Mucosa of stomach (tissue), 1 donor: ENCODE measurements at regions not wholly inside any gene's neighbourhood (a gene's known extent, or its start where the extent isn't known, plus 50 kb on each side); places are given as distances from the start of the nearest gene placed in this dataset.

Experiments used
- H3K27me3 ChIP-seq: one replicate; pipeline ENCODE4 v1.7.0; 2013; ENCODE audit warnings: mild to moderate bottlenecking, low read length; ENCODE audit not compliant: control insufficient read depth, insufficient read depth
- H3K36me3 ChIP-seq: one replicate; pipeline ENCODE4 v1.7.0; 2013; ENCODE audit warnings: low read length; ENCODE audit not compliant: control insufficient read depth, insufficient read depth
- H3K4me1 ChIP-seq: one replicate; pipeline ENCODE4 v1.7.0; 2013; ENCODE audit warnings: mild to moderate bottlenecking, low read length; ENCODE audit not compliant: control insufficient read depth, insufficient read depth
- H3K4me3 ChIP-seq: one replicate; pipeline ENCODE4 v1.7.0; 2013; ENCODE audit warnings: low read length
- H3K9ac ChIP-seq: one replicate; pipeline ENCODE4 v1.7.0; 2013; ENCODE audit warnings: mild to moderate bottlenecking, low read length, moderate library complexity
- H3K9me3 ChIP-seq: one replicate; pipeline ENCODE4 v1.7.0; 2013; ENCODE audit warnings: mild to moderate bottlenecking, low read length, moderate library complexity; ENCODE audit not compliant: control insufficient read depth
- donor health status: Pancreatic carcinoma.

DNA sequence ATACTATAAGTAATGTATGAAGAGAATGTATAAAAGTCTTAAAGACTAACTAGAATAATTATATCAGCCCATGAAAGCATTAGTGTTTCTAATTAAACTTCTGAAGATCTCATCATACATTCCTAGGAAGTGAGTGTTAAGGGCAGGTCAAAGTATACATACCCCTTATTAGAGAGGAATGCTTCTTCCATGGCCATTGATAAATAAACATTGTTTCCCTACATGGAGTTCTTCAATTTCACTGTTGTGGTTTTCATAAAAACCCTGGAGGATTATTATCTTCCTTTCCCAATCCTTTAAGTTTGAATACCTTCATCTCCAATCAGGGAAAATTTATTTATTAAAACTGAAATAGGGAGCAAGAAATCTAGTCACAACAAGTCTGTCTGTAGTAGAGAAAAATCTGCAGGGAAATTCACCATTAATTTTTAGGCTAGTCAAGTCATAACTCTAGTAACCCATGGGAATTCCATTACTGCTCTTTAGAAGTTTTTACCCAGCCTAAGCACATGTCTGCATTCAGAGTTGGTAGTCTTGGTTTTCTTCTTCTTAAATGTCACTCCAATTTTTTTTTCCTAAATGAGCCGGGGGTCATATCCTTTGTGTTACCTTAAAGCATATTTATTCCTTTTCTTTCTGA lies 147.0 kb downstream of the TNFSF18 start:
- Histone ChIP-seq H3K4me3 (no peak overlapping the region), H3K36me3 (no peaks in the 10 kb centered on the region), H3K27me3 (no peaks in the 10 kb centered on the region), H3K4me1 (peaks cover 11% of the 10 kb centered on the region), H3K9ac (no peak overlapping the region), H3K9me3 (no peaks in the 10 kb centered on the region)

- H3K27me3 ChIP-seq, result no peaks in the 10 kb centered on the region
- no peak overlapping the region for H3K4me3 ChIP-seq
- no peaks in the 10 kb centered on the region for H3K9me3 ChIP-seq
- H3K36me3 ChIP-seq, result no peaks in the 10 kb centered on the region
- no peak overlapping the region for H3K9ac ChIP-seq
- peaks cover 11% of the 10 kb centered on the region for H3K4me1 ChIP-seq
Measured at GRCh38 chr1:172905452-172905851, 145.3 kb downstream of the TNFSF18 start.

DNA sequence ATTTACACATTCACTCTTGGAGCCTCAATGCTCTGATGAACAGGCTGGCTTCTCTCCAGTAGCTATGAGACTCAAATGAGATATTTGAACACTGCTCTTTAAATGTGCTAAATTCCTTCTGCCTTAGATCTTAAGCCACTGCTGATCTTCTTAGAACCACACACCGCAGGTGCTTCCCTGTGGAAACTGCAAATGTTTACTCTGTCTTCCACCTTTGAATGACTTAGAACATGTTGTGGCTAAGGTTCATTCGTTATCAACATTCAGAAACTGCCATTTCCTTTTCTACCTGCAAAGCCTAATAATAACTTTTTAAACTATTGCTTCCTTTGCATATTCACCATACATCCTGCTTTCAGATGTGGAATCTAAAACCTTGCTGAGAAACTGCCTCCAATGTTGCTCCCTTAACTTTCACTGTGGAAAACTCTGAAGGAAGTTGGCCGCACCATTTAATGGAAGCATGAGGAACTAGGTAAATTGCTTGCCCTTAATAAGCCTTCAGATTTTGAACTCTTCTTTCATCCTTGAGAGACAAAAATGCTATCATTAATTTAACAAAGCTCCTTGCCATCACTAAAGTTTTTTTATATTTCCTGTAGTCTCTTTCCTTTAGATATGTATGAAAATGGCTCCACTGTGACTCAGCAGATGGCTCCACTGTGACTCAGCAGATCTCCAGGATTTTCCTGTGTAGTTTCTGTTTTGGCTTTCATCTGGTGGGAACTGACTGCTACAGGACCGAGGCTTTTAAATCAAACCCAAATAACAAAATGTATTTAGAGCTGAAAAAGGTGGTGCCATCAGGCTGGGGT lies 143.8 kb downstream of the TNFSF18 start:
- H3K36me3 ChIP-seq, result no peaks in the 10 kb centered on the region
- H3K9me3 ChIP-seq, result no peaks in the 10 kb centered on the region
- H3K4me3 ChIP-seq, result no peak overlapping the region
- no peak overlapping the region for H3K9ac ChIP-seq
- H3K27me3 ChIP-seq, result no peaks in the 10 kb centered on the region
- H3K4me1 ChIP-seq, result peaks cover 11% of the 10 kb centered on the region

GRCh38 chr1:172907834-172908326 lies 142.9 kb downstream of the TNFSF18 start:
- no peaks in the 10 kb centered on the region for H3K9me3 ChIP-seq
- no peak overlapping the region for H3K9ac ChIP-seq
- H3K4me3 ChIP-seq, result no peak overlapping the region

DNA sequence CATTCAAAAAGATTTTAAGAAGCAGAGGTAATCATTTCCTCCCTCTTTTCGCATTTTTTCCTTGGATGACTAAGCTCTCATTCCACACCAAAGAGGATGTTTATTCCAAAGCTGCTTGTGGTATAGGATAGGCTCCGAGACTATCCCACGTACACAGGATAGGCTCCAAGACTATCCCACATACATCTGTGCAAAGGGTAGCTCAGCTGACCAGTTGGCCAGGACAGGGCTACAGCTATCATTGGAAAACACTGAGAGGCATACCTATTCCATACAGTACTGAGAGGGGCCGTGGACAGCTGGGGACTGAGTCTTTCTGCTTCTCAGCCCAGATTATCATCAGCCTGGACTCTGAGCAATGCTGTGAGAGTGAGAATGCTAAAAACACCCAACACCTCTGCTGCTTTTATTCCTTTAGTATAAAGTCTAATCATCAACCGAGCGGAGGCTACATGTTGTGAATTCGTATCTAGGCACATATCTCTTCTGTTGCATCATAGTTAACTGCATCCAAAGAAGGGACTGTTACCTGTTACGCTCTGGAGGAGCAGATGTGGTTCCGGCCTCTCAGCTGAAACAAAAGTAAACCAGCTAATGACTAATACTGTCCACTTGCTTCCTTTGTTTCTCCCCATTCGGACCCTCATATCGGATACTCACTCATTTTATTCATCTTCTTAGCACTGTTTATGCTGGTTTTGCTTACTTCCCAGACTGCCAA lies 141.0 kb downstream of the TNFSF18 start:
- no peaks in the 10 kb centered on the region for H3K36me3 ChIP-seq
- H3K9ac ChIP-seq, result no peak overlapping the region
- no peaks in the 10 kb centered on the region for H3K9me3 ChIP-seq
- no peaks in the 10 kb centered on the region for H3K27me3 ChIP-seq
- H3K4me1 ChIP-seq, result peaks cover 11% of the 10 kb centered on the region
- no peak overlapping the region for H3K4me3 ChIP-seq

More at GRCh38 chr1:172907834-172908326, 142.9 kb downstream of the TNFSF18 start:
- Histone ChIP-seq H3K36me3 (no peaks in the 10 kb centered on the region), H3K4me1 (peaks cover 11% of the 10 kb centered on the region), H3K27me3 (no peaks in the 10 kb centered on the region)

DNA sequence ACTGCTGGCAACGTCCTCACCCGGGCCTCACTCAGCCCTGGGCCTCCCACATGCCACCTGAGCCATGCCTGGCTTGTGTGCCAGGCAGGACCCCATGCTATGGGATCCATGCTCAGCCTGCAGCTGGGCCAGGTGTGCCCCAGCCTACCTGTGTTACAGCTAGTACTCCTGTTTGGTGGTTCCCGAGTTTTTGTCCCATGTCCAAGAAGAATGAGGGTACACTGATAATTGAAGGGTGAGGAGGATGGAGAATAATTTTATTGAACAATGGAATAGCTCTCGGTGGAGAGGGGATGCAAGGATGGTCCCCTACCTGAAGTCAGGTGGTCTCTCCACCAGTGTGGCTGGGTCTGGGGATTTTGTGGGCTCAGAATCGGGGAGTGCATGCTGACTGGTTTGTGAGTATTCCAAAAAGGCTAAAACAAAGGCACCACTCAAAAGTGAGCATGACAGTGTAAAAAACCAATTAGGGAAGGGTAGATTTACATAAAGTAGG lies 137.9 kb downstream of the TNFSF18 start:
- Histone ChIP-seq H3K9ac (no peak overlapping the region), H3K4me3 (no peak overlapping the region), H3K4me1 (no peaks in the 10 kb centered on the region), H3K36me3 (no peaks in the 10 kb centered on the region), H3K9me3 (no peaks in the 10 kb centered on the region), H3K27me3 (no peaks in the 10 kb centered on the region)

GRCh38 chr1:172914501-172915144 lies 136.1 kb downstream of the TNFSF18 start:
- H3K36me3 ChIP-seq, result no peaks in the 10 kb centered on the region
- H3K9me3 ChIP-seq, result no peaks in the 10 kb centered on the region
- H3K9ac ChIP-seq, result no peak overlapping the region
- H3K27me3 ChIP-seq, result no peaks in the 10 kb centered on the region
- no peak overlapping the region for H3K4me3 ChIP-seq
- no peaks in the 10 kb centered on the region for H3K4me1 ChIP-seq

DNA sequence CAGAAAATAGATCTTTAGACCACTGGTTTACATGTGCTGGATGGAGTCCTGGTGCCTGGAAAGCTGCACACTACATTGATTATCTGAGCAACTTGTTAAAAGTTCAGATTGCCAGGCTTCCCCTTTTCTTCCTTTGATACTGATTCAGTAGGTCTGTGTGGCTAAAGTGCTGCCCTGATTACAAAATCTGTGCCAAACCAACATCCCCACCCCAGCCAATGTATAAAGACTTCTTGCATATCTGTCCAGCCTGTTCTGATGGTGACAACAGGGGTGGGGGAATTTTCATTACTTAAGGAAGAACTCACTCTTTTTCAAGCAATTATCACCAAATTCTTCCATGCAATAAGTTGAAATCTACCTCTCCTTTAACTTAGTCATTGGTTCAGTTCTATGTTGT lies 135.5 kb downstream of the TNFSF18 start:
- Histone ChIP-seq H3K27me3 (no peaks in the 10 kb centered on the region), H3K9me3 (no peaks in the 10 kb centered on the region), H3K4me3 (no peak overlapping the region), H3K36me3 (no peaks in the 10 kb centered on the region), H3K9ac (no peak overlapping the region), H3K4me1 (no peaks in the 10 kb centered on the region)

GRCh38 chr1:172916116-172916515 lies 134.6 kb downstream of the TNFSF18 start:
- no peaks in the 10 kb centered on the region for H3K9me3 ChIP-seq
- H3K36me3 ChIP-seq, result no peaks in the 10 kb centered on the region
- no peak overlapping the region for H3K9ac ChIP-seq
- H3K4me3 ChIP-seq, result no peak overlapping the region
- no peaks in the 10 kb centered on the region for H3K27me3 ChIP-seq
- no peaks in the 10 kb centered on the region for H3K4me1 ChIP-seq

GRCh38 chr1:172917972-172918371 lies 132.8 kb downstream of the TNFSF18 start:
- H3K27me3 ChIP-seq, result no peaks in the 10 kb centered on the region
- H3K4me3 ChIP-seq, result no peak overlapping the region
- H3K9ac ChIP-seq, result no peak overlapping the region
- H3K9me3 ChIP-seq, result no peaks in the 10 kb centered on the region
- H3K4me1 ChIP-seq, result no peaks in the 10 kb centered on the region
- H3K36me3 ChIP-seq, result no peaks in the 10 kb centered on the region

GRCh38 chr1:172918478-172918877 lies 132.3 kb downstream of the TNFSF18 start:
- H3K4me1 ChIP-seq, result no peaks in the 10 kb centered on the region
- H3K9me3 ChIP-seq, result no peaks in the 10 kb centered on the region
- no peak overlapping the region for H3K9ac ChIP-seq
- no peak overlapping the region for H3K4me3 ChIP-seq
- H3K27me3 ChIP-seq, result no peaks in the 10 kb centered on the region
- H3K36me3 ChIP-seq, result no peaks in the 10 kb centered on the region
